Dedifferentiated amniotic fluid mesenchymal stem cell (primary cell): ENCODE measurements at regions not wholly inside any gene's neighbourhood (a gene's known extent, or its start where the extent isn't known, plus 50 kb on each side); places are given as distances from the start of the nearest gene placed in this dataset.
"Not testable (repeated sequence)": the region's sequence is repeated elsewhere in the genome, so short reads cannot be mapped to it uniquely, and the experiment has no call there.

Experiments used
- DNase-seq: peaks from one replicate; pipeline ENCODE4 v3.0.0-alpha.2; 2016; ENCODE audit errors: extremely low spot score

GRCh38 chr18:5720132-5720531 is 175.2 kb downstream of the TMEM200C start:
- DNase-seq, result no peak

GRCh38 chr18:5717256-5717655 is 173.5 kb upstream of the EPB41L3 start:
- DNase-seq, result no peak

- DNase-seq, result no peak
Observed at GRCh38 chr18:5710676-5711075, 166.9 kb upstream of the EPB41L3 start.

GRCh38 chr18:5710235-5710634 is 166.4 kb upstream of the EPB41L3 start:
- DNase-seq, result no peak

- no peak for DNase-seq
Observed at GRCh38 chr18:5709476-5710095, 165.8 kb upstream of the EPB41L3 start.

- no peak for DNase-seq
Observed at GRCh38 chr18:5707586-5707985, 163.8 kb upstream of the EPB41L3 start.

- no peak for DNase-seq
Observed at GRCh38 chr18:5705393-5705792, 161.6 kb upstream of the EPB41L3 start.

- DNase-seq, result no peak
Observed at GRCh38 chr18:5704847-5705246, 161.1 kb upstream of the EPB41L3 start.

- DNase-seq, result not testable (repeated sequence)
Observed at GRCh38 chr18:5702016-5702415, 158.2 kb upstream of the EPB41L3 start.

- no peak for DNase-seq
Observed at GRCh38 chr18:5693699-5694294, 150.0 kb upstream of the EPB41L3 start.

- DNase-seq, result no peak
Observed at GRCh38 chr18:5678779-5679406, 135.1 kb upstream of the EPB41L3 start.

GRCh38 chr18:5678278-5678677 is 134.5 kb upstream of the EPB41L3 start:
- DNase-seq, result no peak

GRCh38 chr18:5673616-5674015 is 129.8 kb upstream of the EPB41L3 start:
- no peak for DNase-seq

- DNase-seq, result no peak
Observed at GRCh38 chr18:5669585-5669984, 125.8 kb upstream of the EPB41L3 start.

GRCh38 chr18:5668087-5668715 is 124.4 kb upstream of the EPB41L3 start:
- DNase-seq, result no peak

GRCh38 chr18:5667356-5667755 is 123.6 kb upstream of the EPB41L3 start:
- no peak for DNase-seq

GRCh38 chr18:5662586-5663090 is 118.8 kb upstream of the EPB41L3 start:
- no peak for DNase-seq

GRCh38 chr18:5661179-5661578 is 117.4 kb upstream of the EPB41L3 start:
- DNase-seq, result no peak

- no peak for DNase-seq
Observed at GRCh38 chr18:5653802-5654201, 110.0 kb upstream of the EPB41L3 start.

- DNase-seq, result no peak
Observed at GRCh38 chr18:5651736-5652135, 107.9 kb upstream of the EPB41L3 start.

GRCh38 chr18:5649439-5649838 is 105.6 kb upstream of the EPB41L3 start:
- no peak for DNase-seq

GRCh38 chr18:5646739-5647138 is 102.9 kb upstream of the EPB41L3 start:
- no peak for DNase-seq

GRCh38 chr18:5643288-5643687 is 99.5 kb upstream of the EPB41L3 start:
- no peak for DNase-seq
